ENCODE measurements at regions not wholly inside any gene's neighbourhood (a gene's known extent, or its start where the extent isn't known, plus 50 kb on each side); places are given as distances from the start of the nearest gene placed in this dataset.

- H3K4me3 ChIP-seq, result no peak overlapping the region
- no peak for DNase-seq
- 58 to 71% (median 60%) methylated on average over 3 of the region's 3 CpGs for WGBS, 3 donors
Observed at GRCh38 chr7:10537764-10538163, 435.9 kb upstream of the PHF14 start.

DNA sequence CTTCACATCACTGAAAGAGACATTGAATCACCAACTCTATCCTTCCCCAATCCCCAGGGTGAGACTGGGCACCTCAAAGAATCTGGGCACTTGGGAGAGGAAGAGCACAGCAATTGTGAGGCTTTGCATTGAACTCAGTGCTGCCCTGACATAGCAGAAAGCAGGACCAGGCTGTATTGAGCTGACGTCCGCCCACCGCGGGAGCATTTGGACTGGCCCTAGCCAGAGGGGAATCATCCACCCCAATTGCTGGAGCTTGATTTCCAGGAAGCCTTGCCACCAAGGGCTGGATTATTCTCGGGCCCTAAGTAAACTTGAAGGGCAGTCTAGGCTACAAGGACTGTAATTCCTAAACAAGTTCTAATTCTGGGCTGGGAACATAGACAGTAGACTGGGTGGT, 416.3 kb upstream of the PHF14 start:
- no peak overlapping the region for H3K27ac ChIP-seq
- no peaks in the 10 kb centered on the region for H3K36me3 ChIP-seq
- WGBS, 3 donors, result 91 to 94% (median 92%) methylated on average over 5 of the region's 5 CpGs
- no peak for DNase-seq
- TF ChIP-seq, protein P1, sequence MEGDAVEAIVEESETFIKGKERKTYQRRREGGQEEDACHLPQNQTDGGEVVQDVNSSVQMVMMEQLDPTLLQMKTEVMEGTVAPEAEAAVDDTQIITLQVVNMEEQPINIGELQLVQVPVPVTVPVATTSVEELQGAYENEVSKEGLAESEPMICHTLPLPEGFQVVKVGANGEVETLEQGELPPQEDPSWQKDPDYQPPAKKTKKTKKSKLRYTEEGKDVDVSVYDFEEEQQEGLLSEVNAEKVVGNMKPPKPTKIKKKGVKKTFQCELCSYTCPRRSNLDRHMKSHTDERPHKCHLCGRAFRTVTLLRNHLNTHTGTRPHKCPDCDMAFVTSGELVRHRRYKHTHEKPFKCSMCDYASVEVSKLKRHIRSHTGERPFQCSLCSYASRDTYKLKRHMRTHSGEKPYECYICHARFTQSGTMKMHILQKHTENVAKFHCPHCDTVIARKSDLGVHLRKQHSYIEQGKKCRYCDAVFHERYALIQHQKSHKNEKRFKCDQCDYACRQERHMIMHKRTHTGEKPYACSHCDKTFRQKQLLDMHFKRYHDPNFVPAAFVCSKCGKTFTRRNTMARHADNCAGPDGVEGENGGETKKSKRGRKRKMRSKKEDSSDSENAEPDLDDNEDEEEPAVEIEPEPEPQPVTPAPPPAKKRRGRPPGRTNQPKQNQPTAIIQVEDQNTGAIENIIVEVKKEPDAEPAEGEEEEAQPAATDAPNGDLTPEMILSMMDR (IDR thresholded peaks at IDR 0.05), result no peak
- TF ChIP-seq POLR2A (IDR thresholded peaks at IDR 0.05), result no peak
- TF ChIP-seq EP300 (IDR thresholded peaks at IDR 0.05), result no peak
- H3K4me1 ChIP-seq (ENCODE audit: insufficient read depth), result no peaks in the 10 kb centered on the region
- intact Hi-C loops (cut with DNase I), result no loop called here
- H3K4me3 ChIP-seq, result no peak overlapping the region
- no peaks in the 10 kb centered on the region for H3K9me3 ChIP-seq
- no peaks in the 10 kb centered on the region for H3K27me3 ChIP-seq

More at GRCh38 chr7:10537764-10538163, 435.9 kb upstream of the PHF14 start:
- Histone ChIP-seq H3K36me3 (no peaks in the 10 kb centered on the region), H3K27me3 (no peaks in the 10 kb centered on the region), H3K4me1 (ENCODE audit: insufficient read depth) (no peaks in the 10 kb centered on the region), H3K9me3 (no peaks in the 10 kb centered on the region), H3K27ac (no peak overlapping the region)
- intact Hi-C loops (cut with DNase I), result no loop called here
- TF ChIP-seq EP300 (IDR thresholded peaks at IDR 0.05), result no peak
- TF ChIP-seq, protein P1 (IDR thresholded peaks at IDR 0.05), result no peak
- no peak for TF ChIP-seq POLR2A (IDR thresholded peaks at IDR 0.05)

- H3K9me3 ChIP-seq, result no peaks in the 10 kb centered on the region
- H3K36me3 ChIP-seq, result no peaks in the 10 kb centered on the region
- no peak overlapping the region for H3K4me3 ChIP-seq
- H3K27me3 ChIP-seq, result no peaks in the 10 kb centered on the region
- intact Hi-C loops (cut with DNase I), result no loop called here
- H3K4me1 ChIP-seq (ENCODE audit: insufficient read depth), result no peaks in the 10 kb centered on the region
- TF ChIP-seq EP300 (IDR thresholded peaks at IDR 0.05) (no peak), POLR2A (IDR thresholded peaks at IDR 0.05) (no peak)
- TF ChIP-seq, protein P1 (IDR thresholded peaks at IDR 0.05), result no peak
- no peak overlapping the region for H3K27ac ChIP-seq
- no peak for DNase-seq
Observed at GRCh38 chr7:10560497-10560896, 413.2 kb upstream of the PHF14 start.

GRCh38 chr7:10568891-10569290, 404.8 kb upstream of the PHF14 start:
- Histone ChIP-seq H3K27me3 (no peaks in the 10 kb centered on the region), H3K36me3 (no peaks in the 10 kb centered on the region), H3K4me1 (ENCODE audit: insufficient read depth) (no peaks in the 10 kb centered on the region), H3K27ac (no peak overlapping the region), H3K9me3 (no peaks in the 10 kb centered on the region), H3K4me3 (no peak overlapping the region)
- TF ChIP-seq POLR2A (IDR thresholded peaks at IDR 0.05), result no peak
- TF ChIP-seq EP300 (IDR thresholded peaks at IDR 0.05), result no peak
- TF ChIP-seq, protein P1 (IDR thresholded peaks at IDR 0.05), result no peak
- intact Hi-C loops (cut with DNase I), result no loop called here
- DNase-seq, result no peak

DNA sequence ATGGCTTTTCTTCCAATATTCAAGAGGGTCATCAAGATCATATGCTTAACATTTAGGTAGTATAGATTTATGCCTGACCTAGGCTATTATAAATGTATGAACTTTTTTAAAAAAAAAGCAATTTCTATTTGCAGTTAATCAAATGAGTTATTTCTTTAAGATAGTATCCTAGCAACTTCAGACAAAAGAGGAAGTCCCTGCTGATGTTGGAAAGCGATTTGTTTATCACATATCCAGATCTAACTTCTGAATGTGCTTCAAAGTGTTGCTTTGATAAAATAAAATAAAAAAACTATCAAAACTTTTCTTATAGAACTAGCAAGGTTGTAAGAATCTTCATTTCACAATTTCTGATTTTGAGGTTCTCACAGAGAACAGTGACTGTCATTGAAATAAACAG, 401.9 kb upstream of the PHF14 start:
- 33 to 52% (median 47%) methylated on average over 1 of the region's 1 CpG for WGBS, 3 donors
- no peak for DNase-seq
- TF ChIP-seq EP300 (IDR thresholded peaks at IDR 0.05) (no peak), POLR2A (IDR thresholded peaks at IDR 0.05) (no peak)
- TF ChIP-seq, protein P1 (IDR thresholded peaks at IDR 0.05), result no peak
- intact Hi-C loops (cut with DNase I), result no loop called here
- H3K9me3 ChIP-seq, result no peaks in the 10 kb centered on the region
- H3K36me3 ChIP-seq, result no peaks in the 10 kb centered on the region
- H3K27me3 ChIP-seq, result no peaks in the 10 kb centered on the region
- no peak overlapping the region for H3K27ac ChIP-seq
- H3K4me3 ChIP-seq, result no peak overlapping the region
- no peaks in the 10 kb centered on the region for H3K4me1 ChIP-seq (ENCODE audit: insufficient read depth)
